ENCODE measurements at regions not wholly inside any gene's neighbourhood (a gene's known extent, or its start where the extent isn't known, plus 50 kb on each side); places are given as distances from the start of the nearest gene placed in this dataset.

DNA sequence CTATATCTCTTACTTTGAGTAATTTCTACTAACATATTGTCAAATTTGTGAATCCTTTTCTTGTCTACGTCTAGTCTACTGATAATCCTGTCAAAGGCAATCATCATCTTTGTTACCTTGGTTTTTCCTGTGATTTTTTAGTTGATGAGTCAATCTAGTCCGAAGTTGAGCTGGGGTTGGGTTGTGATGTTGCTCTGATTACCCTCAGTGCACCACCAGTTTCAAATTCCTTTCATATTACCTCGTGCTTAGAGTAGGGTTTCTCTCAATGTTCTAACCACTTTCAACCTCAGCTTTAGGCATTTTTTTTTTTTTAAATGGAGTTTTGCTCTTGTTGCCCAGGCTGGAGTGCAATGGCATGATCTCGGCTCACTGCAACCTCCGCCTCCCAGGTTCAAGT is 186.8 kb downstream of the BTG1 start:
- TF ChIP-seq, protein P1, sequence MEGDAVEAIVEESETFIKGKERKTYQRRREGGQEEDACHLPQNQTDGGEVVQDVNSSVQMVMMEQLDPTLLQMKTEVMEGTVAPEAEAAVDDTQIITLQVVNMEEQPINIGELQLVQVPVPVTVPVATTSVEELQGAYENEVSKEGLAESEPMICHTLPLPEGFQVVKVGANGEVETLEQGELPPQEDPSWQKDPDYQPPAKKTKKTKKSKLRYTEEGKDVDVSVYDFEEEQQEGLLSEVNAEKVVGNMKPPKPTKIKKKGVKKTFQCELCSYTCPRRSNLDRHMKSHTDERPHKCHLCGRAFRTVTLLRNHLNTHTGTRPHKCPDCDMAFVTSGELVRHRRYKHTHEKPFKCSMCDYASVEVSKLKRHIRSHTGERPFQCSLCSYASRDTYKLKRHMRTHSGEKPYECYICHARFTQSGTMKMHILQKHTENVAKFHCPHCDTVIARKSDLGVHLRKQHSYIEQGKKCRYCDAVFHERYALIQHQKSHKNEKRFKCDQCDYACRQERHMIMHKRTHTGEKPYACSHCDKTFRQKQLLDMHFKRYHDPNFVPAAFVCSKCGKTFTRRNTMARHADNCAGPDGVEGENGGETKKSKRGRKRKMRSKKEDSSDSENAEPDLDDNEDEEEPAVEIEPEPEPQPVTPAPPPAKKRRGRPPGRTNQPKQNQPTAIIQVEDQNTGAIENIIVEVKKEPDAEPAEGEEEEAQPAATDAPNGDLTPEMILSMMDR (IDR thresholded peaks at IDR 0.05), result no peak
- Histone ChIP-seq H3K36me3 (no peaks in the 10 kb centered on the region), H3K4me1 (no peaks in the 10 kb centered on the region), H3K4me3 (no peak overlapping the region), H3K9me3 (no peaks in the 10 kb centered on the region), H3K27me3 (ENCODE audit: low read depth) (no peaks in the 10 kb centered on the region), H3K27ac (no peak overlapping the region)
- intact Hi-C loops (cut with DNase I), result no loop called here
- ATAC-seq (no peak), DNase-seq (no peak)

DNA sequence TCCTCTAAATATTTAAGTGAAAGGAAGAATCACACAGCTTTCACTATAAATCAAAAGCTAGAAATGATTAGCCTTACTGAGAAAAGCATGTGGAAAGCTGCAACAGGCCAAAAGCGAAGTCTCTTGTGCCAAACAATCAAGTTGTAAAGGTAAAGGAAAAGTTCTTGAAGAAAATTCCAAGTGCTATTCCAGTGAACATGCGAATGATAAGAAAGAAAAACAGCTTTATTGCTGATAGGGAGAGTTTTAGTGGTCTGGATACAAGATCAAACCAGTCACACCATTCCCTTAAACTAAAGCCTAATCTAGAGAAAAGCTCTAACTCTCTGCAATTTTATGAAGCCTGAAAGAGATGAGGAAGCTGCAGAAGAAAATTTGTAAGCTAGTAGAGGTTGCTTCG is 190.9 kb downstream of the BTG1 start:
- Histone ChIP-seq H3K36me3 (no peaks in the 10 kb centered on the region), H3K9me3 (no peaks in the 10 kb centered on the region), H3K4me1 (peaks cover 9% of the 10 kb centered on the region), H3K27ac (no peak overlapping the region), H3K4me3 (no peak overlapping the region), H3K27me3 (ENCODE audit: low read depth) (no peaks in the 10 kb centered on the region)
- ATAC-seq (no peak), DNase-seq (no peak)
- TF ChIP-seq, protein P1 (IDR thresholded peaks at IDR 0.05), result no peak
- intact Hi-C loops (cut with DNase I), result no loop called here

DNA sequence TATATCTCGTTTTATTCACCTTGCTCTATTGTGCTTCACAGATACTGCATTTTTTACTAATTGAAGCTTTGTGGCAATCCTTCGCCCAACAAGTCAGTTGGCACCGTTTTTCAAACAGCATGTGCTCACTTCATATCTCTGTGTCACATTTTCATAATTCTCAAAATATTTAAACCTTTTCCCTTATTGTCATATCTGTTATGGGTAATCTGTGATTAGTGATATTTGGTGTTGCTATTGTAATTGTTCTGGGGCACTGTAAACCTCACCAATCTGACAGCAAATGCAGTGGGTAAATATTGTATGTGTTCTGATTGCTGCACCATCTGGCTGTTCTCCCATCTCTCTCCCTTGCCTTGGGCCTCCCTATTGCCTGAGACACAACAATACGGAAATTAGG is 191.3 kb downstream of the BTG1 start:
- ATAC-seq, result no peak
- no peak for DNase-seq
- intact Hi-C loops (cut with DNase I), result no loop called here
- Histone ChIP-seq H3K9me3 (no peaks in the 10 kb centered on the region), H3K27me3 (ENCODE audit: low read depth) (no peaks in the 10 kb centered on the region), H3K27ac (no peak overlapping the region), H3K4me1 (peaks cover 9% of the 10 kb centered on the region), H3K36me3 (no peaks in the 10 kb centered on the region), H3K4me3 (no peak overlapping the region)
- TF ChIP-seq, protein P1 (IDR thresholded peaks at IDR 0.05), result no peak

DNA sequence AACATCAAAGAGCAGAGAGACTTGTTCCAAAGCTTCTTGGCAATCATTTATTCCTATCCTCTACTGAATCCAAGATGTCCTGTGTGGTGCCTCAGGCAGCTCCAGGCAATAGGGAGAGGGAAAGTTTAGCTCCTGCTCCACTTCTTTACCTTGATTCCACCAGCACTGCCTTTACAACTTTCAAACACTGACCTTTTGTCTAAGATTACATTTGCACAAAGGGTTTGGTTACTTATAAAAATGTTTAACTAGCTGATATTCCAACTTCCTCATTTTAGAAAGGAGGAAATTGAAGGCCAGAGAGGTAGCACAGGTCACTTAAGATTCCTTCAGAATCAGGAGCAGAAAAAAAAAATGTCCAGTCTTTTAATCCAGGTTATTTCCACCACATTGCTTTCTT is 192.7 kb downstream of the BTG1 start:
- no peak overlapping the region for H3K4me3 ChIP-seq
- H3K9me3 ChIP-seq, result no peaks in the 10 kb centered on the region
- no peaks in the 10 kb centered on the region for H3K27me3 ChIP-seq (ENCODE audit: low read depth)
- no peak for DNase-seq
- intact Hi-C loops (cut with DNase I), result no loop called here
- no peak for ATAC-seq
- TF ChIP-seq, protein P1 (IDR thresholded peaks at IDR 0.05), result no peak
- no peaks in the 10 kb centered on the region for H3K36me3 ChIP-seq
- peaks cover 9% of the 10 kb centered on the region for H3K4me1 ChIP-seq
- no peak overlapping the region for H3K27ac ChIP-seq

DNA sequence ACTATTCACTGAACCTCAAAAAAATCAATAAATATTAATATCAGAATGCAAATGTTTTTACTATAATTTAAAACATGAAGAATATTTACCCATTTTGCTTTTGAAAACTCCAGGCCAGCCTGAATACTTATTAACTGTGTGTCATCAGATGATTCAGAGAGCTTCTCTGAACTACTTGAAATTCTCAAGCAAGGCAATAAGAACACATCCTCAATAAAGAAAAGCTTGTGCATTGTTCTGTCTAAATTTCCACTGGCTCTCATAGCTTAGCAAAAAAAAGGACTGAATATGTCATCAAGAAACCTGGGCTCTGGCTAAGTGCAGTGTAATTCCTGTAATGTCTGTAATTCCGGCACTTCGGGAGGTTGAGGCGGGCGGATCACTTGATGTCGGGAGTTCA is 194.1 kb downstream of the BTG1 start:
- Histone ChIP-seq H3K36me3 (no peaks in the 10 kb centered on the region), H3K27me3 (ENCODE audit: low read depth) (no peaks in the 10 kb centered on the region), H3K27ac (no peak overlapping the region), H3K9me3 (no peaks in the 10 kb centered on the region), H3K4me3 (no peak overlapping the region), H3K4me1 (peaks cover 9% of the 10 kb centered on the region)
- intact Hi-C loops (cut with DNase I), result no loop called here
- DNase-seq, result no peak
- no peak for ATAC-seq
- TF ChIP-seq, protein P1 (IDR thresholded peaks at IDR 0.05), result no peak

DNA sequence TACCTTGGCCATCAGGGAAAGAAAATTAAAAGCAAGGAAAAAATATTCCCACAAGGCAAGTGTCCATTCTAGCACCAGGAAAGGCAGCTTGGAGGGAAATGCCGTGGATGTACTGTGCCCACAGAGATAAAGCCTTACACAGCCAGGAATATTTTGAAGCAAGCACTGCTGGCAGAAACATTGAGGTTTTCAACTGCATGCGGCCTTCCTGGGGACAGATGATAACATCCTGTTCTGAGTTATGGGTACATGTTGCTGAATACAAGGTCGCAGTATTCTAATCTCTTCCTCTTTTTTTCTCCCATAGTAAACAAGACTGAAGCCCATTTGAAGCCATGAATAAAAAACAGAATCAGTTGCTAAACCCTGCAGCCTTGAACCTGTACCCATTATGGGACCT is 197.1 kb downstream of the BTG1 start:
- H3K4me1 ChIP-seq, result peaks cover 9% of the 10 kb centered on the region
- H3K9me3 ChIP-seq, result no peaks in the 10 kb centered on the region
- intact Hi-C loops (cut with DNase I), result no loop called here
- H3K4me3 ChIP-seq, result no peak overlapping the region
- no peaks in the 10 kb centered on the region for H3K36me3 ChIP-seq
- peak; percentile 38 to 52 for ATAC-seq
- H3K27me3 ChIP-seq (ENCODE audit: low read depth), result no peaks in the 10 kb centered on the region
- TF ChIP-seq, protein P1 (IDR thresholded peaks at IDR 0.05), result no peak
- H3K27ac ChIP-seq, result no peak overlapping the region
- DNase-seq, result no peak

All from lower lobe of right lung (tissue), 2 donors.